Breast epithelium (tissue), 4 donors: ENCODE measurements at regions not wholly inside any gene's neighbourhood (a gene's known extent, or its start where the extent isn't known, plus 50 kb on each side); places are given as distances from the start of the nearest gene placed in this dataset.

ENCODE experiments used
- DNase-seq, 2 donors: peaks; one replicate each; pipeline ENCODE4 v3.0.0-alpha.2; 2019; ENCODE audit warnings: low spot score in 2 of 2
- H3K27ac ChIP-seq, 2 donors: fragments of 200-600 bp; sonication (generic) in 1 of 2; one replicate each; pipeline ENCODE4 v1.5.1; 2016 to 2019; ENCODE audit warnings: mild to moderate bottlenecking in 1 of 2
- H3K27me3 ChIP-seq, 2 donors: fragments of 200-600 bp; sonication (generic) in 1 of 2; one replicate each; pipeline versions ENCODE4 v1.5.1 to v1.6.0; 2017 to 2019; ENCODE audit warnings: control low read depth in 1 of 2, mild to moderate bottlenecking in 1 of 2
- H3K36me3 ChIP-seq: fragments of 200-600 bp; one replicate; pipeline ENCODE4 v1.5.1; 2019
- H3K4me1 ChIP-seq, 2 donors: fragments of 200-600 bp; sonication (generic); one replicate each; pipeline ENCODE4 v1.5.1; 2016 to 2019; ENCODE audit warnings: control low read depth in 1 of 2
- H3K4me3 ChIP-seq, 3 donors: fragments of 200-600 bp; sonication (generic); 1 replicate in 2 of 3; 2 replicates in 1 of 3; pipeline ENCODE4 v1.5.1; 2016 to 2019; ENCODE audit warnings: mild to moderate bottlenecking in 3 of 3, moderate library complexity in 2 of 3
- H3K9me3 ChIP-seq, 2 donors: fragments of 200-600 bp; sonication (generic) in 1 of 2; one replicate each; pipeline ENCODE4 v1.5.1; 2016 to 2019; ENCODE audit warnings: control low read depth in 1 of 2
- CTCF ChIP-seq, 3 donors: fragments of 450-650 bp; IDR thresholded peaks; one replicate each; pipeline ENCODE4 v1.5.1; 2016 to 2017; ENCODE audit warnings: antibody characterized with exemption in 3 of 3, mild to moderate bottlenecking in 3 of 3, moderate library complexity in 3 of 3
- POLR2A ChIP-seq: fragments of 450-650 bp; IDR thresholded peaks from one replicate; pipeline ENCODE4 v1.6.1; 2016; ENCODE audit warnings: antibody characterized with exemption, mild to moderate bottlenecking, moderate library complexity
- POLR2AphosphoS5 ChIP-seq, 3 donors: sonication (generic); formaldehyde crosslinking; IDR thresholded peaks; one replicate each; pipeline ENCODE4 v1.6.1; 2017; ENCODE audit warnings: antibody characterized with exemption in 3 of 3
- intact Hi-C: fragments of 100-400 bp; cut with DNase I; formaldehyde crosslinking; loops from one replicate; pipeline ENCODE4 v1.15.1; 2023; ENCODE audit warnings: low total_unique reads

GRCh38 chr20:59451641-59452040, 151.2 kb downstream of the EDN3 start:
- H3K27ac ChIP-seq = no peak overlapping the region
- intact Hi-C loops = no loop called here
- H3K27me3 ChIP-seq = peaks cover 0 to 20% of the 10 kb centered on the region in 2 donors
- TF ChIP-seq POLR2AphosphoS5 (IDR thresholded peaks at IDR 0.05) (no peak), CTCF (IDR thresholded peaks at IDR 0.05) (no peak), POLR2A (no peak)
- no peaks in the 10 kb centered on the region for H3K36me3 ChIP-seq
- H3K4me3 ChIP-seq = no peak overlapping the region
- H3K4me1 ChIP-seq = no peaks in the 10 kb centered on the region
- no peak for DNase-seq
- H3K9me3 ChIP-seq = no peaks in the 10 kb centered on the region

- no peak overlapping the region for H3K4me3 ChIP-seq
- no peaks in the 10 kb centered on the region for H3K9me3 ChIP-seq
- peaks cover 0 to 20% of the 10 kb centered on the region in 2 donors for H3K27me3 ChIP-seq
- DNase-seq = no peak
- no peak overlapping the region for H3K27ac ChIP-seq
- intact Hi-C loops = no loop called here
- H3K4me1 ChIP-seq = no peaks in the 10 kb centered on the region
- H3K36me3 ChIP-seq = no peaks in the 10 kb centered on the region
- TF ChIP-seq POLR2A (no peak), CTCF (IDR thresholded peaks at IDR 0.05) (no peak), POLR2AphosphoS5 (IDR thresholded peaks at IDR 0.05) (no peak)
Measured at GRCh38 chr20:59452856-59453255, 151.5 kb upstream of the PHACTR3 start.

GRCh38 chr20:59453759-59454560, 150.4 kb upstream of the PHACTR3 start:
- H3K4me3 ChIP-seq = no peak overlapping the region
- H3K27me3 ChIP-seq = peaks cover 0 to 16% of the 10 kb centered on the region in 2 donors
- H3K36me3 ChIP-seq = no peaks in the 10 kb centered on the region
- H3K9me3 ChIP-seq = peaks cover 0 to under 1% of the 10 kb centered on the region in 2 donors
- H3K4me1 ChIP-seq = no peaks in the 10 kb centered on the region
- H3K27ac ChIP-seq = no peak overlapping the region
- DNase-seq = no peak
- no peak for TF ChIP-seq CTCF (IDR thresholded peaks at IDR 0.05)
- no peak for TF ChIP-seq POLR2A
- TF ChIP-seq POLR2AphosphoS5 (IDR thresholded peaks at IDR 0.05) = no peak
- intact Hi-C loops = no loop called here

- peaks cover 0 to 5% of the 10 kb centered on the region in 2 donors for H3K9me3 ChIP-seq
- H3K27me3 ChIP-seq = peaks cover 0 to 4% of the 10 kb centered on the region in 2 donors
- intact Hi-C loops = no loop called here
- TF ChIP-seq POLR2AphosphoS5 (IDR thresholded peaks at IDR 0.05) = no peak
- TF ChIP-seq CTCF (IDR thresholded peaks at IDR 0.05) = peak; percentile 31 to 65 (median 65)
- no peak for TF ChIP-seq POLR2A
- no peak overlapping the region for H3K27ac ChIP-seq
- peak in 1 of 2 donors; percentile 28 for DNase-seq
- peak overlapping the region in 2 of 3 donors; percentile 11 to 25 for H3K4me3 ChIP-seq
- no peaks in the 10 kb centered on the region for H3K36me3 ChIP-seq
- H3K4me1 ChIP-seq = no peaks in the 10 kb centered on the region
Measured at GRCh38 chr20:59455402-59456341, 148.7 kb upstream of the PHACTR3 start.
